VCaP (cell line): ENCODE measurements at regions not wholly inside any gene's neighbourhood (a gene's known extent, or its start where the extent isn't known, plus 50 kb on each side); places are given as distances from the start of the nearest gene placed in this dataset.

Source experiments
- H3K27ac ChIP-seq: fragments of 450-650 bp; 2 replicates; pipeline ENCODE4 v1.5.1; 2017
- CTCF ChIP-seq: fragments of 450-650 bp; conservative IDR thresholded peaks from 2 replicates; pipeline ENCODE4 v1.5.1; 2017; ENCODE audit warnings: mild to moderate bottlenecking, moderate library complexity

DNA sequence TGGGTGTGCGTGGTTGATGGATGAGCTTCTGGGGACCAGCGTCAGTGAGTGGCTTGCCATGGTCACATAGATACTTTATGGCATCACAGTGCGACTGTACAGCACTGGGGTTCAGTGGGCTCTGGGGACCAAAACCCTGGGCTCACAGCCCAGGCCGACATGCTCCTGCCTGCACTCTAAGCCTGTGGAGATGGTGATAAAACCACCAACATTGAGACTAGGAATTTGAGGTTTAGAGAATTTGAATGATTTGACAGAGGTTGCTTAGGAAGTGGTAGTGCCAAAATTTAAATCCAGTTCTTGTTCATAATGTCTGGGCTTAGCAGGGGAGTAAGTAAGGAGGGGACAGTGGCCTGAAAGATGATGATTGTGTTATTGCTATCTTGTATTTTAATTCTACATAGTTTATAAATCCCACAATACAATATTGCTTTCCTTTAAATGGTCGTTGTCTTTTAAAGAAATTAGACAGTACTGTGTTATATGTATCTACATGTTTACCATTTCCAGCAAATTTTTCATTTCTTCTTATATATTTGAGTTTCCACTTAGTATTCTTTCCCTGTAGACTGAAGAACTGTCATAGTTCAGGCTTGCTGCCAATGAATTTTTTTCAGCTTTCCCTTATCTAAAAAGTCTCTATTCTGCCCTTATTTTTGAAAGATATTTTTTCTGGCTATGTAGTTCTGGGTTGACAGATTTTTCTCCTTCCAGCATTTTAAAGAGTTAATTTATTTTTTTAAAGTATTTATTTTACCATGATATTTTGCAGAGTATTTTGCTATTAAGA, 235.4 kb upstream of the RGMA start:
- H3K27ac ChIP-seq, result no peak overlapping the region
- TF ChIP-seq CTCF, result no peak

- no peak overlapping the region for H3K27ac ChIP-seq
- TF ChIP-seq CTCF, result no peak
Measured at GRCh38 chr15:93321881-93322282, 232.9 kb upstream of the RGMA start.

- no peak overlapping the region for H3K27ac ChIP-seq
- no peak for TF ChIP-seq CTCF
Measured at GRCh38 chr15:93319121-93319814, 230.3 kb upstream of the RGMA start.

DNA sequence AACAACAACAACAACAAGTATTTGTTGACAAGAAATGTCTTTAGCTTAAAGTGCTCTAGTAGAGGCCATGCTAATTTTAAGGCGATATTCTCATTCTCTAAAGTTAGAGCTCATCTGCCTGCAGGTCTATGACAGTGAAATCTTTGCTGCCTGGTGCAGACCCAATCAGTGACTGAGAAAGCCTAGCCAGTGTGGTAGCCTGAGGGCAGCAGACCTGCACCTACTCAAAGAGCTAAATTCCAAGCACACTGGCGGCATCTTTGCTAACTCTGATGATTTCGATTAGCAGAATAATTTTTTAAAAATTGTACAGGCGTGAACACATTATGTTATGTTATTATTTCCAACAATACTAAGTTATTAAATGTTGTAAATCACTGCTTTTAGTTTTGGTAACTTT, 228.8 kb upstream of the RGMA start:
- H3K27ac ChIP-seq, result no peak overlapping the region
- no peak for TF ChIP-seq CTCF

DNA sequence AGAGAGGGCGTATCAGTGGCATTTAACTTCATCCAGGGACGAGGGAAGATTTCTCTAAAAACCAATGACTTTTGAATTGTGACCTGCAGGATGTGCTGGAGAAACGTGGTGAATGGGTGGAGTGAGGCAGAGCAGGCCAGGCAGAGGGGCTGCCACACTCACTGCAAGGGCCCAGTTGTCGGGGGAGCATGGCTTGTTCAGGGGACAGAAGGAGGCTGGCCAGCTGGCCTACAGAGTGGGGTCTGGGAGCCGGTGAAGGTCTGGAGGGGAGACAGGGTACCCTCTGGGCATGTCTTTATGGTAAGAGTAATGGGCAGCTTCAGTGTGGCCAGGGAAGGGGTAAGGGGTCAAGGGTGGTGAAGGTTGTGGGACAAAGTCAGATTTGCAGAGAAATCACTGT, 225.2 kb upstream of the RGMA start:
- no peak for TF ChIP-seq CTCF
- no peak overlapping the region for H3K27ac ChIP-seq

GRCh38 chr15:93312891-93313486, 224.0 kb upstream of the RGMA start:
- no peak overlapping the region for H3K27ac ChIP-seq
- no peak for TF ChIP-seq CTCF

DNA sequence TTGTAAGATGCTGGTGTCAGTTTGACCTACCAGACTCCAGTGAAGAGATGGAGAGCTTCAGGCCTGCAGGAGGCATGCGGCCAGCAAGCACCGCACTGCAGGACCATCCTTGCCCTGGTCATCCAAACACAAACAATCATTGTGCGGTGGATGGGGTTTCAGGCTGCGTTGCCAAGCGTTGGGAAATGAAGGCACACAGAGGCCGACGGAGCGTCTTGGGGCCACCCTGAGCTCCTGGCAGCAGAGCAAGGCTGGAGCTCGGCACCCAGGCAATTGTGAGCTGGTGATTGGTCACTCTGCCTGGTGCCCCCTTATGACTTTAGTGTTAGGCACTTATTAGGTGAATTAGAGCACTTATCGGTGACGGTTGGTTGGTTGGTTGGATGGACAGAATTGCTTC, 222.6 kb upstream of the RGMA start:
- H3K27ac ChIP-seq, result no peak overlapping the region
- no peak for TF ChIP-seq CTCF
